WERI-Rb-1 (cell line): ENCODE measurements at regions not wholly inside any gene's neighbourhood (a gene's known extent, or its start where the extent isn't known, plus 50 kb on each side); places are given as distances from the start of the nearest gene placed in this dataset.

ENCODE experiments used
- DNase-seq: peaks from one replicate; pipeline ENCODE4 v3.0.0-alpha.2; 2020
- H3K27ac ChIP-seq: fragments of 250-450 bp; sonication (Bioruptor Pico); 2 replicates; pipeline ENCODE4 v1.5.1; 2020; ENCODE audit warnings: mild to moderate bottlenecking, moderate library complexity
- H3K27me3 ChIP-seq: fragments of 250-450 bp; sonication (Bioruptor Pico); 2 replicates; pipeline ENCODE4 v1.5.1; 2021; ENCODE audit warnings: mild to moderate bottlenecking, low read depth, moderate library complexity; ENCODE audit not compliant: insufficient read depth, severe bottlenecking
- H3K36me3 ChIP-seq: fragments of 250-450 bp; sonication (Bioruptor Pico); 2 replicates; pipeline ENCODE4 v1.5.1; 2020; ENCODE audit warnings: mild to moderate bottlenecking, moderate library complexity
- H3K4me3 ChIP-seq: 2 replicates; pipeline ENCODE4 v1.5.1; 2011; ENCODE audit warnings: low read depth, mild to moderate bottlenecking, control low read depth, low read length
- H3K9me3 ChIP-seq: fragments of 250-450 bp; sonication (Bioruptor Pico); 2 replicates; pipeline ENCODE4 v1.5.1; 2021; ENCODE audit warnings: mild to moderate bottlenecking, moderate library complexity; ENCODE audit not compliant: severe bottlenecking
- CTCF ChIP-seq: IDR thresholded peaks from 2 replicates; pipeline ENCODE4 v1.5.1; 2011; ENCODE audit warnings: low read depth, mild to moderate bottlenecking, control low read depth, inconsistent platforms, low read length

DNA sequence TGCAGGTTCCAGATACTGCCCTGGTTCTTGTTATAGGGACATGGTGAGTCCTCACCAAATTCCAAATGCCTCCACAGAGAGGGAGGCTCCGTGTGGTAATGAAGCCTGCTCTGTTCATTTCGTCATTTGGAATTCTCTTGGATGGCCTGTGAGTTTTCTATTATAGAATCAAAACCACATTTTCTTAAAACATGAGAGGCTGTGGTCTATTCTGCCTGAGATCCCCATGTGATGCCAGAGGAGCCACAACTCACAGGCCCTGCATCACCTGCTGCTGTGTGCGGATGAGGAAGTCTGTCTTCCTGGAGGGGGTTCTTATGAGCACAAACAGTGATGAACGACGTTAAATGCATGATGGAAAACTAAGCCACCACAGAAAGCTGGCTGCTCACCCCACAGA is 264.4 kb downstream of the UQCRFS1 start:
- no peak for TF ChIP-seq CTCF
- no peaks in the 10 kb centered on the region for H3K9me3 ChIP-seq
- H3K36me3 ChIP-seq = no peaks in the 10 kb centered on the region
- no peak overlapping the region for H3K27ac ChIP-seq
- DNase-seq = no peak
- H3K4me3 ChIP-seq = no peak overlapping the region
- H3K27me3 ChIP-seq = peaks cover 67% of the 10 kb centered on the region

DNA sequence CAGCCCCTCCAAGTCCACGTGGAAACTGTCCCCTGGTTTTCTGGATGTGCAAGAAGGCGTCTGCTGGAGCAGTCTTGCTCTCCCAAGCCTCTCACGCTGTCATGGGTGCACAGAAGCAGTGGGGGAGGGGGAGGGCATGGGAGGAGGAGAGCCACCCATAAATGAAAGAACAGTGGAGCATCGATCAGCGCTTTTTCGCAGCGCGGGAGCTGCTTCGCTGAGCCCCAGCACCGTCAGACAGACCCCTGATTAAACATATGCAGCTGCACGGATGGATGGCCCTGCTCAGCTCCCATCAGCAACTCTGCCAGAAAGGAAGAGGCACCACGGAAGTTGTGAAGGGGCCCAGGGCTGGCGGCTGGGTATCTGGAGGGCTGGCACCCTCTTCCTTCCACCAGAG is 264.9 kb downstream of the UQCRFS1 start:
- H3K9me3 ChIP-seq = no peaks in the 10 kb centered on the region
- no peak for DNase-seq
- no peak overlapping the region for H3K4me3 ChIP-seq
- TF ChIP-seq CTCF = no peak
- no peaks in the 10 kb centered on the region for H3K36me3 ChIP-seq
- H3K27ac ChIP-seq = no peak overlapping the region
- H3K27me3 ChIP-seq = peaks cover 71% of the 10 kb centered on the region

DNA sequence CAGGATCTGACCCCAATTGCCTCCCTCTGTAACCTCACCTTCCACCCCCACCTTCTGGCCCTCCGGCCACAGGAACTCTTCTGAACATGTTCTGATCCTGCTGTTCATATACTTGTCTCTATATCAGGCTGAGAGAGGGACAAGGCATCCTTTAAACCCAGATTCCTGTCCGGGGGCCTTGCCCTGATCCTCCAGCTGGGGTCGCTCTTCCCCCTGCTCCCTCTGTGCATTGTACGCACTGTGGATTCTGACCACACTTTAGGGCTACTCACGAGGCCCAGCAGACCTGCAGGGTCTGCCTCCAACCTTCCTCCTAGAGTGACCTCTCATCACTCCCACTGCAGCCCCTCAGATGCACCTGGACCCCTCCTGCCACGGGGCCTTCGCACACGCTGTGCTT is 269.3 kb downstream of the UQCRFS1 start:
- no peak for DNase-seq
- TF ChIP-seq CTCF = peak; percentile 61

GRCh38 chr19:28941833-28942232 is 271.1 kb downstream of the UQCRFS1 start:
- no peak for TF ChIP-seq CTCF
- Histone ChIP-seq H3K27me3 (peaks cover 53% of the 10 kb centered on the region), H3K27ac (no peak overlapping the region), H3K9me3 (no peaks in the 10 kb centered on the region), H3K4me3 (no peak overlapping the region), H3K36me3 (no peaks in the 10 kb centered on the region)
- no peak for DNase-seq

More for the DNA sequence above, 269.3 kb downstream of the UQCRFS1 start:
- no peaks in the 10 kb centered on the region for H3K36me3 ChIP-seq
- no peaks in the 10 kb centered on the region for H3K9me3 ChIP-seq
- no peak overlapping the region for H3K27ac ChIP-seq
- H3K27me3 ChIP-seq = peaks cover 65% of the 10 kb centered on the region
- H3K4me3 ChIP-seq = no peak overlapping the region

- Histone ChIP-seq H3K27me3 (peaks cover 47% of the 10 kb centered on the region), H3K27ac (no peak overlapping the region), H3K9me3 (no peaks in the 10 kb centered on the region), H3K36me3 (no peaks in the 10 kb centered on the region), H3K4me3 (no peak overlapping the region)
- DNase-seq = no peak
- TF ChIP-seq CTCF = no peak
Measured at GRCh38 chr19:28940751-28941500, 272.0 kb downstream of the UQCRFS1 start.

DNA sequence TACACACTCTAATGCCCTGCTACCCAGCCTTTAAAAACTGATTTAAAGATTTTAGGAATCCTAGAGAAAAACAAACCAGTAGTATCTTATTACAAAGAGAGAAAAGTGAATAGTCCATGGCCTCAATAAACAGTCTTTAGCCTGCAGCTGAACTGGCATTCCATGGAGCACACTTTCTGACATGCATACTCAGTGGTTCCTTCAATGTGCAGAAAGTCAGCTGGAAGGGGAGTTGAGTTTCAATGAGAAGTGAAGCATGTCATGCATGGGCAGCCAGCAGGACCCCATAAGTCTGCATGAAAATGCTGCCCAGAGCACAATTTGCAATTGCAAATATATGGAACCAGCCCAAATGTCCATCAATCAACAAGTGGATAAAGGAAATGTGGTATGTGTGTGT is 273.7 kb downstream of the UQCRFS1 start:
- DNase-seq = no peak
- Histone ChIP-seq H3K27me3 (peaks cover 53% of the 10 kb centered on the region), H3K4me3 (no peak overlapping the region), H3K27ac (no peak overlapping the region), H3K9me3 (no peaks in the 10 kb centered on the region), H3K36me3 (no peaks in the 10 kb centered on the region)
- no peak for TF ChIP-seq CTCF
